ENCODE measurements at regions not wholly inside any gene's neighbourhood (a gene's known extent, or its start where the extent isn't known, plus 50 kb on each side); places are given as distances from the start of the nearest gene placed in this dataset.
"Not testable (repeated sequence)": the region's sequence is repeated elsewhere in the genome, so short reads cannot be mapped to it uniquely, and the experiment has no call there.

- no peak overlapping the region for H3K27ac ChIP-seq
- no peaks in the 10 kb centered on the region for H3K36me3 ChIP-seq
- H3K4me1 ChIP-seq (ENCODE audit: low read depth): peaks cover 13% of the 10 kb centered on the region
- H3K4me3 ChIP-seq: peak overlapping the region; percentile 47
- peak; percentile 8 for TF ChIP-seq CTCF (IDR thresholded peaks at IDR 0.05; ENCODE audit: low read depth, low read length)
- H3K27me3 ChIP-seq: peaks cover 7% of the 10 kb centered on the region
- no peak for DNase-seq (ENCODE audit: low read depth in 1 of 2, low spot score in 1 of 2)
- no peaks in the 10 kb centered on the region for H3K9me3 ChIP-seq (ENCODE audit: low read depth)
Observed at GRCh38 chr19:29873801-29874575, 62.2 kb downstream of the CCNE1 start.

- Histone ChIP-seq H3K27ac (no peak overlapping the region), H3K9me3 (ENCODE audit: low read depth) (no peaks in the 10 kb centered on the region)
- no peak for TF ChIP-seq CTCF (IDR thresholded peaks at IDR 0.05; ENCODE audit: low read depth, low read length)
Observed at GRCh38 chr19:29875931-29876330, 64.1 kb downstream of the CCNE1 start.

GRCh38 chr19:29876414-29876813, 64.6 kb downstream of the CCNE1 start:
- Histone ChIP-seq H3K9me3 (ENCODE audit: low read depth) (no peaks in the 10 kb centered on the region), H3K27me3 (peaks cover 7% of the 10 kb centered on the region), H3K4me1 (ENCODE audit: low read depth) (peaks cover 13% of the 10 kb centered on the region), H3K36me3 (no peaks in the 10 kb centered on the region), H3K4me3 (no peak overlapping the region), H3K27ac (no peak overlapping the region)
- DNase-seq (ENCODE audit: low read depth in 1 of 2, low spot score in 1 of 2): no peak
- no peak for TF ChIP-seq CTCF (IDR thresholded peaks at IDR 0.05; ENCODE audit: low read depth, low read length)

More at GRCh38 chr19:29875931-29876330, 64.1 kb downstream of the CCNE1 start:
- H3K36me3 ChIP-seq: no peaks in the 10 kb centered on the region
- H3K4me3 ChIP-seq: no peak overlapping the region
- peaks cover 13% of the 10 kb centered on the region for H3K4me1 ChIP-seq (ENCODE audit: low read depth)
- H3K27me3 ChIP-seq: peaks cover 7% of the 10 kb centered on the region
- no peak for DNase-seq (ENCODE audit: low read depth in 1 of 2, low spot score in 1 of 2)

- H3K27ac ChIP-seq; H3K4me3 ChIP-seq; H3K27me3 ChIP-seq; H3K9me3 ChIP-seq (ENCODE audit: low read depth); DNase-seq (ENCODE audit: low read depth in 1 of 2, low spot score in 1 of 2); H3K36me3 ChIP-seq: not testable (repeated sequence)
- H3K4me1 ChIP-seq (ENCODE audit: low read depth): peaks cover 13% of the 10 kb centered on the region
Observed at GRCh38 chr19:29876908-29877307, 65.1 kb downstream of the CCNE1 start.

GRCh38 chr19:29878973-29879654, 62.9 kb upstream of the URI1 start:
- H3K9me3 ChIP-seq (ENCODE audit: low read depth): no peaks in the 10 kb centered on the region
- H3K36me3 ChIP-seq: no peaks in the 10 kb centered on the region
- no peak for TF ChIP-seq CTCF (IDR thresholded peaks at IDR 0.05; ENCODE audit: low read depth, low read length)
- peaks cover 13% of the 10 kb centered on the region for H3K4me1 ChIP-seq (ENCODE audit: low read depth)
- no peak overlapping the region for H3K4me3 ChIP-seq
- DNase-seq (ENCODE audit: low read depth in 1 of 2, low spot score in 1 of 2): peak; percentile 19 to 41
- H3K27ac ChIP-seq: no peak overlapping the region
- H3K27me3 ChIP-seq: no peaks in the 10 kb centered on the region

- no peaks in the 10 kb centered on the region for H3K36me3 ChIP-seq
- H3K4me3 ChIP-seq: no peak overlapping the region
Observed at GRCh38 chr19:29879655-29879974, 62.4 kb upstream of the URI1 start.

More at GRCh38 chr19:29879655-29879974, 62.4 kb upstream of the URI1 start:
- peaks cover 12% of the 10 kb centered on the region for H3K4me1 ChIP-seq (ENCODE audit: low read depth)
- H3K27me3 ChIP-seq: no peaks in the 10 kb centered on the region
- TF ChIP-seq CTCF (IDR thresholded peaks at IDR 0.05; ENCODE audit: low read depth, low read length): no peak
- DNase-seq (ENCODE audit: low read depth in 1 of 2, low spot score in 1 of 2): no peak
- no peaks in the 10 kb centered on the region for H3K9me3 ChIP-seq (ENCODE audit: low read depth)
- no peak overlapping the region for H3K27ac ChIP-seq

All from cardiac muscle cell (in vitro differentiated cells and primary cell).